ENCODE measurements at regions not wholly inside any gene's neighbourhood (a gene's known extent, or its start where the extent isn't known, plus 50 kb on each side); places are given as distances from the start of the nearest gene placed in this dataset.
"Not testable (repeated sequence)": the region's sequence is repeated elsewhere in the genome, so short reads cannot be mapped to it uniquely, and the experiment has no call there.

DNA sequence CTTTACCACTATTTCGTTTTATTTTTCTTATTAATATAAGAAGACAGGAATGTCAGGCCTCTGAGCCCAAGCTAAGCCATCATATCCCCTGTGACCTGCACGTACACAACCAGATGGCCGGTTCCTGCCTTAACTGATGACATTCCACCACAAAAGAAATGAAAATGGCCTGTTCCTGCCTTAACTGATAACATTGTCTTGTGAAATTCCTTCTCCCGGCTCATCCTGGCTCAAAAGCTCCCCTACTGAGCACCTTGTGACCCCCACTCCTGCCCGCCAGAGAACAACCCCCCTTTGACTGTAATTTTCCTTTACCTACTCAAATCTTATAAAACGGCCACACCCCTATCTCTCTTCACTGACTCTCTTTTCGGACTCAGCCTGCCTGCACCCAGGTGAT lies 101.8 kb upstream of the UST start:
- TF ChIP-seq, protein P1, sequence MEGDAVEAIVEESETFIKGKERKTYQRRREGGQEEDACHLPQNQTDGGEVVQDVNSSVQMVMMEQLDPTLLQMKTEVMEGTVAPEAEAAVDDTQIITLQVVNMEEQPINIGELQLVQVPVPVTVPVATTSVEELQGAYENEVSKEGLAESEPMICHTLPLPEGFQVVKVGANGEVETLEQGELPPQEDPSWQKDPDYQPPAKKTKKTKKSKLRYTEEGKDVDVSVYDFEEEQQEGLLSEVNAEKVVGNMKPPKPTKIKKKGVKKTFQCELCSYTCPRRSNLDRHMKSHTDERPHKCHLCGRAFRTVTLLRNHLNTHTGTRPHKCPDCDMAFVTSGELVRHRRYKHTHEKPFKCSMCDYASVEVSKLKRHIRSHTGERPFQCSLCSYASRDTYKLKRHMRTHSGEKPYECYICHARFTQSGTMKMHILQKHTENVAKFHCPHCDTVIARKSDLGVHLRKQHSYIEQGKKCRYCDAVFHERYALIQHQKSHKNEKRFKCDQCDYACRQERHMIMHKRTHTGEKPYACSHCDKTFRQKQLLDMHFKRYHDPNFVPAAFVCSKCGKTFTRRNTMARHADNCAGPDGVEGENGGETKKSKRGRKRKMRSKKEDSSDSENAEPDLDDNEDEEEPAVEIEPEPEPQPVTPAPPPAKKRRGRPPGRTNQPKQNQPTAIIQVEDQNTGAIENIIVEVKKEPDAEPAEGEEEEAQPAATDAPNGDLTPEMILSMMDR (IDR thresholded peaks at IDR 0.05; ENCODE audit: control extremely low read depth in 1 of 3, insufficient read depth in 1 of 3, low read depth in 1 of 3, low read length in 3 of 3) = not testable (repeated sequence)
- TF ChIP-seq TBP (IDR thresholded peaks at IDR 0.05; ENCODE audit: low read depth, low read length); ZNF274 (IDR thresholded peaks at IDR 0.05; ENCODE audit: borderline replicate concordance, extremely low read depth, low read length); SIN3A (conservative IDR thresholded peaks at IDR 0.05 in 1 of 2, IDR thresholded peaks at IDR 0.05 in 1 of 2; ENCODE audit: low read depth in 1 of 2, low read length in 2 of 2); BCL11A (IDR thresholded peaks at IDR 0.05; ENCODE audit: low read depth in 2 of 2, low read length in 2 of 2); POLR2AphosphoS5 (IDR thresholded peaks at IDR 0.05; ENCODE audit: low read depth, low read length); RAD21 (IDR thresholded peaks at IDR 0.05 in 1 of 2, conservative IDR thresholded peaks at IDR 0.05 in 1 of 2; ENCODE audit: low read depth in 2 of 2, low read length in 2 of 2); CEBPB (IDR thresholded peaks at IDR 0.05; ENCODE audit: low read depth, low read length); SRF (IDR thresholded peaks at IDR 0.05; ENCODE audit: low read depth, low read length): not testable (repeated sequence)
- TF ChIP-seq, protein P2, sequence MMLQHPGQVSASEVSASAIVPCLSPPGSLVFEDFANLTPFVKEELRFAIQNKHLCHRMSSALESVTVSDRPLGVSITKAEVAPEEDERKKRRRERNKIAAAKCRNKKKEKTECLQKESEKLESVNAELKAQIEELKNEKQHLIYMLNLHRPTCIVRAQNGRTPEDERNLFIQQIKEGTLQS (IDR thresholded peaks at IDR 0.05; ENCODE audit: insufficient read depth, low read depth, low read length) = not testable (repeated sequence)
- TF ChIP-seq, protein P3, sequence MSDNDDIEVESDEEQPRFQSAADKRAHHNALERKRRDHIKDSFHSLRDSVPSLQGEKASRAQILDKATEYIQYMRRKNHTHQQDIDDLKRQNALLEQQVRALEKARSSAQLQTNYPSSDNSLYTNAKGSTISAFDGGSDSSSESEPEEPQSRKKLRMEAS (IDR thresholded peaks at IDR 0.05) = not testable (repeated sequence)

Measured in H1 (cell line).